Neuron (in vitro differentiated cells): ENCODE measurements at regions not wholly inside any gene's neighbourhood (a gene's known extent, or its start where the extent isn't known, plus 50 kb on each side); places are given as distances from the start of the nearest gene placed in this dataset.
"Not testable (repeated sequence)": the region's sequence is repeated elsewhere in the genome, so short reads cannot be mapped to it uniquely, and the experiment has no call there.

Experiments used
- H2AFZ ChIP-seq: one replicate; pipeline ENCODE4 v1.6.1; 2013; ENCODE audit warnings: low read depth, mild to moderate bottlenecking, inconsistent platforms, low read length, moderate library complexity
- H3K27me3 ChIP-seq: one replicate; pipeline ENCODE4 v1.6.1; 2013; ENCODE audit warnings: low read length; ENCODE audit not compliant: insufficient read depth
- H3K36me3 ChIP-seq: one replicate; pipeline ENCODE4 v1.6.1; 2013; ENCODE audit warnings: low read length; ENCODE audit not compliant: insufficient read depth
- H3K4me1 ChIP-seq: one replicate; pipeline ENCODE4 v1.6.1; 2013; ENCODE audit warnings: low read length; ENCODE audit not compliant: insufficient read depth
- H3K4me3 ChIP-seq: 2 replicates; pipeline ENCODE4 v1.5.1; 2013; ENCODE audit warnings: mild to moderate bottlenecking, low read length, moderate library complexity
- H3K9me3 ChIP-seq: one replicate; pipeline ENCODE4 v1.6.1; 2013; ENCODE audit warnings: low read length

- Histone ChIP-seq H3K9me3 (no peaks in the 10 kb centered on the region), H3K36me3 (no peaks in the 10 kb centered on the region), H3K27me3 (no peaks in the 10 kb centered on the region), H3K4me3 (no peak overlapping the region), H2AFZ (no peak overlapping the region), H3K4me1 (no peaks in the 10 kb centered on the region)
These were observed 861.5 kb downstream of the ANKRD7 start for GRCh38 chr7:119086026-119086425.

DNA sequence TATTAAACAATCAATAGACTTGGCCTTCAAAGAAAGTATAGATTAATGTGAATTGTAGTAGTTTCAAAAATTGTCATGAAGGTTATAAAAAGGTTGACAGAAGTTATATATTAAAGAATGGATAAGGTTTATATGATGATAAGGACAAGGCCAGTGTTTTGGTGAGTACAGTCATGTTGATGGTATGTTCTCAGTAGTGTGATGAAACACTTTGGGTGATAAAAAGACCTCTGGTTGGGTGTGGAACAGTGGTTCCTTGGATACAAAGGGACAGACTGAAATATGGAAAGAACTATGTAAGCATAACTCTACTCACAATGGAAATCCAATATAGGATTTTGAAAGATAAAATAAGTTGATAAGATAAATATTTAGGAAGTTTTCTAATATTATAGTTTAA is 866.3 kb downstream of the ANKRD7 start:
- no peaks in the 10 kb centered on the region for H3K4me1 ChIP-seq
- no peaks in the 10 kb centered on the region for H3K36me3 ChIP-seq
- no peaks in the 10 kb centered on the region for H3K9me3 ChIP-seq
- H3K27me3 ChIP-seq: no peaks in the 10 kb centered on the region
- no peak overlapping the region for H2AFZ ChIP-seq
- H3K4me3 ChIP-seq: no peak overlapping the region

- Histone ChIP-seq H2AFZ (no peak overlapping the region), H3K36me3 (no peaks in the 10 kb centered on the region), H3K4me3 (no peak overlapping the region), H3K9me3 (no peaks in the 10 kb centered on the region), H3K27me3 (no peaks in the 10 kb centered on the region), H3K4me1 (no peaks in the 10 kb centered on the region)
These were observed 872.2 kb downstream of the ANKRD7 start for GRCh38 chr7:119096683-119097082.

- not testable (repeated sequence) for H3K27me3 ChIP-seq
These were observed 876.2 kb downstream of the ANKRD7 start for GRCh38 chr7:119100611-119101258.

GRCh38 chr7:119102291-119102690 is 877.8 kb downstream of the ANKRD7 start:
- Histone ChIP-seq H3K36me3 (no peaks in the 10 kb centered on the region), H2AFZ (no peak overlapping the region), H3K4me1 (no peaks in the 10 kb centered on the region), H3K4me3 (no peak overlapping the region), H3K27me3 (no peaks in the 10 kb centered on the region), H3K9me3 (no peaks in the 10 kb centered on the region)

More at GRCh38 chr7:119100611-119101258, 876.2 kb downstream of the ANKRD7 start:
- not testable (repeated sequence) for H3K9me3 ChIP-seq, H3K4me3 ChIP-seq, H3K4me1 ChIP-seq, H3K36me3 ChIP-seq, H2AFZ ChIP-seq

DNA sequence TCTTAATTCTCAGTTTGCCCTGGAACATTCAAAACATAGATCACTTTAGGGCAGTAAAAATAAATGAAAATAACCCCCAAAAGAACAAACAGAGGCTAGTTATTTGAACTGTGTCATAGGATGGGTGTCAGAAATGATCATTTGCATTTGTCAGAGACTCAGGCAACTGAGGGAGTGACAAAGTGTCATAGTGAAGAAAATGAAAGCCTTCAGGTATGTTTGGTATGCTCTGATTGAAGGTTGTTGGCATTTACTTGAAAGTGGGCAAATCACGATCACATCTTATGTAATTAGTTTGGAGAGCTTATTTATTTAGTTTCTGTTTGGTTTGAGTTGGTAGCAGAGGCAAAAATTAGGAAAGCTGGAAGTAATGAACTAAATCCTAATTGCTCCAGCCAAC is 880.9 kb downstream of the ANKRD7 start:
- H3K27me3 ChIP-seq: no peaks in the 10 kb centered on the region

DNA sequence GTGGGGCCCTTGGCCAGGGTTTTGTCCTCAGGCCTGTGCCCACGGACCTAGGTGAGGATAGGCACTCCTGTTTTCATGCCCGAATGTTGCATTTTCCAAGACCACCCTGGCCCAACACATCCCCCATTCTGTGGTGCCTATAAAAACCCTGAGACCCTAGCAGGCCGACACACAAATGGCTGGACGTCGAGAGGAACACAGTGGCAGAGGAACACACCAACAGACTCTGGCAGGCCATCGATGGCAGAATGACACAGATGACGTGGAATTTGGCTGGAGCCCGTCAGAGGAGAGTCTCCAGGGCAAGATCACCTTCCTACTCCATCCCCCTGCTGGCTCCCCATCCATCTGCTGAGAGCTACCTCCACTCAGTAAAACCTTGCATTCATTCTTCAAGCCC is 898.8 kb downstream of the ANKRD7 start:
- Histone ChIP-seq H3K4me3 (no peak overlapping the region), H3K36me3 (no peaks in the 10 kb centered on the region), H3K9me3 (no peaks in the 10 kb centered on the region), H3K4me1 (peaks cover 6% of the 10 kb centered on the region), H3K27me3 (no peaks in the 10 kb centered on the region), H2AFZ (no peak overlapping the region)

More for the DNA sequence above, 880.9 kb downstream of the ANKRD7 start:
- H3K4me1 ChIP-seq: no peaks in the 10 kb centered on the region
- H3K9me3 ChIP-seq: no peaks in the 10 kb centered on the region
- no peak overlapping the region for H2AFZ ChIP-seq
- H3K4me3 ChIP-seq: no peak overlapping the region
- no peaks in the 10 kb centered on the region for H3K36me3 ChIP-seq

DNA sequence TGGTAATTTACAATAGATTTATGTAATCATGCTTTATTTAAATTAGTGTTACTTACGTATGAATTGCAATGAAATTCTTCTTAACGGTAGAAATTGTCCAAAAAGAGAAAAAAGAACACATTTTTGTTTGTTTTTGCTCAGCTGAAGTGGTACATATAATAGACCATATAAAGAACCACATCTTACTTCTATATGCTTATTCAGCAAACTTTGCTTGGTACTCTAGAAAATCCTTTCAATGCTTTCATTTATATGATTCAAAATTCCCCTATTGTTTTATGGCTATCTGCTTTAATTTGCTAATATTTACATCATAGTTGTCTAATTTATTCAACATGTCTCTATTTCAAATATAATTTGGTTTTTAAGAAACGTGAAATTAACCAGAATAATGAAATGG is 903.2 kb downstream of the ANKRD7 start:
- H2AFZ ChIP-seq: no peak overlapping the region
- no peaks in the 10 kb centered on the region for H3K36me3 ChIP-seq
- H3K4me3 ChIP-seq: no peak overlapping the region
- no peaks in the 10 kb centered on the region for H3K9me3 ChIP-seq
- H3K27me3 ChIP-seq: no peaks in the 10 kb centered on the region
- peaks cover 6% of the 10 kb centered on the region for H3K4me1 ChIP-seq

- no peak overlapping the region for H2AFZ ChIP-seq
- no peaks in the 10 kb centered on the region for H3K27me3 ChIP-seq
- peaks cover 12% of the 10 kb centered on the region for H3K4me1 ChIP-seq
- peaks cover 3% of the 10 kb centered on the region for H3K9me3 ChIP-seq
- H3K4me3 ChIP-seq: no peak overlapping the region
- H3K36me3 ChIP-seq: no peaks in the 10 kb centered on the region
These were observed 907.9 kb downstream of the ANKRD7 start for GRCh38 chr7:119132436-119132835.

DNA sequence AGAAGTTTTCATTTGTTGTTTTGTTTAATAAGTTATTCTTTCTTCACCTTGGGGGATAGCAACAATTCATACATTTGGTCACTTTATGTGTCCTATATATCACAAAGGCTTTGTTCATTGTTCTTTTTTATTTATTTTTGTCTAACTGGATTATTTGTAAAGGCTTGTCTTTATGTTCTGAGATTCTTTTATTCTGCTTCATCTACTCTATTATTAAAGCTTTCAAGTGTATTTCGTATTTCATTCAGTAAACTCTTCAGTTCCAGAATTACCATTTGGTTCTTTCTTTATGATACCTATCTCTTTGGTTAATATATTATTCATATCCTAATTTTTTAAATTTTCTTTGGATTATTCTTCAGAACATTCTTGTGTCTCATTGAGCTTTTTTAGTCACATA is 942.9 kb downstream of the ANKRD7 start:
- Histone ChIP-seq H3K4me1 (no peaks in the 10 kb centered on the region), H2AFZ (no peak overlapping the region), H3K9me3 (peaks cover 2% of the 10 kb centered on the region), H3K27me3 (no peaks in the 10 kb centered on the region), H3K36me3 (no peaks in the 10 kb centered on the region), H3K4me3 (no peak overlapping the region)

DNA sequence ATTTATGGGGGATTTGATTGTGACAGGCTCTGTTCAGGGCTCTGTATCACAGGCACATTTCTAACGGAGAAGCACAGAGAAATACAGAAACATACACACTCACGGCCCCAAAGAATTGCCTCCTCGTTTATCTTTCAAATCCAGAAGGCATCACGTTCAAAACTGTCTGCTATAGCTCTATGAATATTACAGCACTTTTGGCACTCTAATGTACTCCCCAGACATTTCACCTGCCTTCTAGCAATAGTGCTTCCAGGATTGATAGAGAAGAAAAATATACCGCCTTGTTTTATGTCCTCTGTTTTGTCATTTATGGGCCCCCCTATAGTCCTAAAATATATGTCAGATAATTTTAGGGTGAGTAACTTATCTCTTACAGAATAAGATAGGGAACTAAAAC is 947.5 kb downstream of the ANKRD7 start:
- no peak overlapping the region for H3K4me3 ChIP-seq
- H3K36me3 ChIP-seq: no peaks in the 10 kb centered on the region
- no peak overlapping the region for H2AFZ ChIP-seq
- H3K4me1 ChIP-seq: no peaks in the 10 kb centered on the region
- peaks cover 2% of the 10 kb centered on the region for H3K9me3 ChIP-seq
- H3K27me3 ChIP-seq: no peaks in the 10 kb centered on the region

DNA sequence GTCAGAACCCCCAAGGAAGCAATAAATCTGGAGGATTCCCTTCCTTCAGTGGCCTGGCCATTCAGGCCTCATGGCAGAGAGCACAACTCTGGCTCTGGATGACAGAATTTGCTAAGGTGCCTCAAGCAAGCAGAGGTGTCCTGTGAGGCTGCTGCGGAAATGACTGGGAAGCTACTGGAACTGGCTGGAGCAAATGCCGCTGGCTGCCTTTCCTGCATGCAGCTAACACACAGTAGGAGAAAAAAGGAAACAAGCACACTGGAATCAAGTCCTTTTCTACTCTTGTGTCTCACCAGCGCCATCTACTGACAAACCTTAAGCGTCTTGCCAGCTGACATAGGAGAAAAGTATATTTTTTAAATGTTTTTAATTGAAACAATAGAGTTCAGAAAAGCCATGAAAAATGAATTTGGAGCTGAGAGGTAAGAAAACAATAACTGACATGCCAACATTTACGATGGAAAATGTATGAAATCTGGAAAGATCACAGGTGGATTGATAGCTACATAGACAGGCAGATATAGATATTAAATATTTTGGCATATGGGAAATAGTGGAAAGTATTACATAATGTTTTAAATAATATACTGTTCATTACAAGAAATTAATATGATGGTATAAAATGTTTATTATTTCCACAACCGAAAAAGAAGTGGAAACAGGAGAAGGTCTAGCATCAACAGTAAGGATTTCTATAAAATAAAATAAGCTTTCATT is 951.6 kb downstream of the ANKRD7 start:
- Histone ChIP-seq H3K36me3 (no peaks in the 10 kb centered on the region), H3K4me3 (no peak overlapping the region), H3K4me1 (peaks cover 14% of the 10 kb centered on the region), H3K27me3 (no peaks in the 10 kb centered on the region), H2AFZ (no peak overlapping the region), H3K9me3 (no peaks in the 10 kb centered on the region)

- H3K9me3 ChIP-seq: no peaks in the 10 kb centered on the region
- H3K27me3 ChIP-seq: no peaks in the 10 kb centered on the region
- no peak overlapping the region for H2AFZ ChIP-seq
- no peak overlapping the region for H3K4me3 ChIP-seq
- H3K4me1 ChIP-seq: peaks cover 14% of the 10 kb centered on the region
- H3K36me3 ChIP-seq: no peaks in the 10 kb centered on the region
These were observed 953.4 kb downstream of the ANKRD7 start for GRCh38 chr7:119177863-119178262.
